ENCODE measurements at regions not wholly inside any gene's neighbourhood (a gene's known extent, or its start where the extent isn't known, plus 50 kb on each side); places are given as distances from the start of the nearest gene placed in this dataset.

GRCh38 chr7:118327174-118327573 is 102.7 kb downstream of the ANKRD7 start:
- ChIA-PET POLR2A (ENCODE audit: unreplicated experiment) (no interaction called here), CTCF (no interaction called here)
- H3K9me3 ChIP-seq (ENCODE audit: control insufficient read depth, insufficient read depth, low read length) = peaks cover 4% of the 10 kb centered on the region; the same call in 1 of the 2 replicates
- WGBS, 2 experiments (ENCODE audit: extremely low coverage in 2 of 2, insufficient read length in 1 of 2) = no CpG with 5 or more reads among the region's 2 CpGs
- no peaks in the 10 kb centered on the region for H3K4me1 ChIP-seq (ENCODE audit: control insufficient read depth, insufficient read depth, low read length)
- no peak overlapping the region for H3K4me2 ChIP-seq (ENCODE audit: low read depth, low read length)
- no peak overlapping the region for H2AK9ac ChIP-seq (replicated peaks; ENCODE audit: low read depth, low read length, poor library complexity)
- H2BK120ac ChIP-seq (ENCODE audit: low read depth, low read length) = no peak overlapping the region
- in situ Hi-C loops (cut with MboI; ENCODE audit: low sequenced_read_pairs) (no loop called here), intact Hi-C loops (cut with micrococcal nuclease) (no loop called here), dilution Hi-C loops (cut with HindIII; ENCODE audit: low sequenced_read_pairs, unreplicated experiment) (no loop called here)
- H2BK5ac ChIP-seq (ENCODE audit: low read depth, low read length, poor library complexity, severe bottlenecking) = no peak overlapping the region
- no peak overlapping the region for H4K91ac ChIP-seq (ENCODE audit: insufficient read depth, low read depth, low read length)
- no peak overlapping the region for H3K14ac ChIP-seq (replicated peaks; ENCODE audit: low read depth, low read length)
- TF ChIP-seq CTCF (conservative IDR thresholded peaks at IDR 0.05; ENCODE audit: low read depth, low read length) (no peak), RCOR1 (IDR thresholded peaks at IDR 0.05; ENCODE audit: insufficient replicate concordance, low read length) (no peak), POLR2A (IDR thresholded peaks at IDR 0.05; ENCODE audit: low read depth, low read length) (no peak), MAFK (IDR thresholded peaks at IDR 0.05; ENCODE audit: low read depth, low read length) (no peak)
- DNase-seq (no peak), ATAC-seq (ENCODE audit: low read depth) (no peak)
- H3K18ac ChIP-seq (ENCODE audit: low read depth, low read length) = no peak overlapping the region
- no peak overlapping the region for H3K4ac ChIP-seq (ENCODE audit: low read depth, low read length)
- no peak overlapping the region for H2BK20ac ChIP-seq (ENCODE audit: low read depth, low read length)
- no TSS peak for BruUV-seq (replicated peaks)
- no peak overlapping the region for H3K9ac ChIP-seq (ENCODE audit: low read depth, low read length)
- no peaks in the 10 kb centered on the region for H4K20me1 ChIP-seq (ENCODE audit: insufficient read depth, low read length)
- H3K9me1 ChIP-seq (ENCODE audit: insufficient read depth, low read length) = no peaks in the 10 kb centered on the region
- H3K56ac ChIP-seq (ENCODE audit: extremely low read depth, insufficient read depth, low read length) = no peak overlapping the region
- no peaks in the 10 kb centered on the region for H3K36me3 ChIP-seq (ENCODE audit: control insufficient read depth, insufficient read depth, low read length)
- no peak overlapping the region for H2AFZ ChIP-seq (replicated peaks; ENCODE audit: low read length, poor library complexity)
- no peak overlapping the region for H3K27ac ChIP-seq (ENCODE audit: insufficient read depth, low read length)
- no peak overlapping the region for H2BK15ac ChIP-seq (ENCODE audit: low read depth, low read length)
- H4K8ac ChIP-seq (ENCODE audit: low read depth in 2 of 2, low read length in 2 of 2) = no peak overlapping the region
- no peaks in the 10 kb centered on the region for H3K79me1 ChIP-seq (ENCODE audit: low read depth in 1 of 2, low read length in 2 of 2)
- H3K4me3 ChIP-seq (ENCODE audit: insufficient read depth, low read depth, low read length) = no peak overlapping the region
- H3K27me3 ChIP-seq (ENCODE audit: control insufficient read depth, insufficient read depth, low read length) = no peaks in the 10 kb centered on the region
- no peak overlapping the region for H2AK5ac ChIP-seq (ENCODE audit: low read depth, low read length)
- no peak overlapping the region for H4K5ac ChIP-seq (ENCODE audit: low read depth, low read length)
- H3K23ac ChIP-seq (ENCODE audit: low read depth, low read length) = no peak overlapping the region

Data from IMR-90 (cell line).